MM.1S (cell line): ENCODE measurements at regions not wholly inside any gene's neighbourhood (a gene's known extent, or its start where the extent isn't known, plus 50 kb on each side); places are given as distances from the start of the nearest gene placed in this dataset.
"Not testable (repeated sequence)": the region's sequence is repeated elsewhere in the genome, so short reads cannot be mapped to it uniquely, and the experiment has no call there.

Experiments
- DNase-seq: peaks from one replicate; pipeline ENCODE4 v3.0.0-alpha.2; 2015
- H2AFZ ChIP-seq: fragments of 300-600 bp; sonication (generic); 2 replicates; pipeline ENCODE4 v1.6.0; 2016; ENCODE audit warnings: antibody characterized with exemption, low read length
- H3F3A ChIP-seq: fragments of 300-600 bp; sonication (generic); 2 replicates; pipeline ENCODE4 v1.6.1; 2016; ENCODE audit warnings: mild to moderate bottlenecking, antibody characterized with exemption, low read length, moderate library complexity, mixed read lengths; ENCODE audit not compliant: insufficient read depth
- H3K27ac ChIP-seq: fragments of 300-600 bp; sonication (generic); 2 replicates; pipeline ENCODE4 v1.5.1; 2016; ENCODE audit warnings: mild to moderate bottlenecking, low read length
- H3K27me3 ChIP-seq: fragments of 300-600 bp; sonication (generic); replicated peaks from 2 replicates; pipeline ENCODE4 v1.6.0; 2016; ENCODE audit warnings: low read length; ENCODE audit not compliant: insufficient read depth
- H3K36me3 ChIP-seq: fragments of 300-600 bp; sonication (generic); replicated peaks from 2 replicates; pipeline ENCODE4 v1.6.1; 2016; ENCODE audit warnings: mild to moderate bottlenecking, low read length, mixed read lengths; ENCODE audit not compliant: insufficient read depth
- H3K4me1 ChIP-seq: fragments of 300-600 bp; sonication (generic); 2 replicates; pipeline ENCODE4 v1.6.1; 2016; ENCODE audit warnings: low read length, mixed read lengths
- H3K4me2 ChIP-seq: fragments of 300-600 bp; sonication (generic); 2 replicates; pipeline ENCODE4 v1.6.0; 2016; ENCODE audit warnings: low read depth, low read length
- H3K4me3 ChIP-seq: fragments of 300-600 bp; sonication (generic); 2 replicates; pipeline ENCODE4 v1.5.1; 2016; ENCODE audit warnings: low read length, mixed read lengths
- H3K79me2 ChIP-seq: fragments of 300-600 bp; sonication (generic); 2 replicates; pipeline ENCODE4 v1.6.1; 2016; ENCODE audit warnings: mixed run types, low read length, mixed read lengths
- H3K9ac ChIP-seq: fragments of 300-600 bp; sonication (generic); 2 replicates; pipeline ENCODE4 v1.6.1; 2016; ENCODE audit warnings: low read length, mixed read lengths
- H3K9me2 ChIP-seq: fragments of 300-600 bp; sonication (generic); replicated peaks from 2 replicates; pipeline ENCODE4 v1.6.1; 2016; ENCODE audit warnings: mild to moderate bottlenecking, low read length, mixed read lengths; ENCODE audit not compliant: insufficient read depth
- H3K9me3 ChIP-seq: fragments of 300-600 bp; sonication (generic); replicated peaks from 2 replicates; pipeline ENCODE4 v1.6.1; 2016; ENCODE audit warnings: mild to moderate bottlenecking, low read length, mixed read lengths; ENCODE audit not compliant: insufficient read depth
- H4K20me1 ChIP-seq: fragments of 300-600 bp; sonication (generic); 2 replicates; pipeline ENCODE4 v1.6.1; 2016; ENCODE audit warnings: mild to moderate bottlenecking, low read length, moderate library complexity, mixed read lengths; ENCODE audit not compliant: insufficient read depth
- CTCF ChIP-seq: fragments of 300-600 bp; sonication (generic); IDR thresholded peaks from 2 replicates; pipeline ENCODE4 v1.5.1; 2016; ENCODE audit warnings: antibody characterized with exemption, low read length, mixed read lengths
- EZH2 ChIP-seq: fragments of 300-600 bp; sonication (generic); optimal IDR thresholded peaks from 2 replicates; pipeline ENCODE3; 2017; ENCODE audit warnings: low read depth, mild to moderate bottlenecking, antibody characterized with exemption, low read length, mixed read lengths
- EZH2phosphoT487 ChIP-seq: fragments of 300-600 bp; sonication (generic); IDR thresholded peaks from 2 replicates; pipeline ENCODE4 v1.6.1; 2018; ENCODE audit warnings: antibody characterized with exemption, low read length

DNA sequence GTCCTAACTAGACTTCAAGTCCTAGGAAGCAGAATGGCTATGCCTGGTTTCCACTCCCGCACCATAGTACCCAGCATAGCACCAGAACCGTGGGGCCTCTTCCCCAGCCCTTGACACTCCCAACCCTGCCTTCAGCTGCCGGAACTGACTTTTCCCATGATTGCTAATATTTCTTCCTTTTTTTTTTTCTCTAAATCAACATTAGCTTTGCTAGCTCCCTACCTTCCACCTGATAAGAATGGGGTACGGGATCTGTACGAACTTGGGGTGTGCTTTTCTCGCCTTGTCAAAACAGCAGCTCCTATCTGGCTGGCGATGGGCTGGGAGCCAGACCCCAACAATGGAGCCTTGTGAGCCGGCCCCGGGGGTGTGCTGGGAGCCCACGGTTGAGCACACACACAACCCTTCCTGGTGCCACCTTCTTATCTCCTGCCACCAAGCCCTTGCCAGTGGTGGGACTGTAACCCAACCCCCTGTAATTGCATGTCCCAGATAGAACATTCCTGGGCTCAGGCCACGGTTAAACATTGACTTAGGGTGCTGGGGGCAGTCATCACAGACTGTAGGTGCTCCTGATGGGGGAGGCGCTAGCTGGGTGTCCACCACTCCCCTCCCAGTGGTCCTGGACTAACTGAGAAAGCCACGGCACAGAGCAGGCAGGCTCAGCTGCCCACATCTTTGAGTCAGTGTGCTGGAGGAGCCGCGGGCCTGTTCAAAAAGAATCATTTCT is 213.0 kb upstream of the HAAO start:
- Histone ChIP-seq H3K9ac (no peak overlapping the region), H3K9me2 (no peaks in the 10 kb centered on the region), H3K79me2 (no peaks in the 10 kb centered on the region), H3K4me2 (no peak overlapping the region), H4K20me1 (no peaks in the 10 kb centered on the region), H3K4me1 (no peaks in the 10 kb centered on the region), H3K36me3 (no peaks in the 10 kb centered on the region), H2AFZ (no peak overlapping the region), H3K9me3 (no peaks in the 10 kb centered on the region), H3F3A (no peaks in the 10 kb centered on the region), H3K27ac (no peak overlapping the region), H3K4me3 (no peak overlapping the region), H3K27me3 (no peaks in the 10 kb centered on the region)
- DNase-seq: no peak
- no peak for TF ChIP-seq CTCF
- TF ChIP-seq EZH2phosphoT487: no peak
- TF ChIP-seq EZH2: no peak

DNA sequence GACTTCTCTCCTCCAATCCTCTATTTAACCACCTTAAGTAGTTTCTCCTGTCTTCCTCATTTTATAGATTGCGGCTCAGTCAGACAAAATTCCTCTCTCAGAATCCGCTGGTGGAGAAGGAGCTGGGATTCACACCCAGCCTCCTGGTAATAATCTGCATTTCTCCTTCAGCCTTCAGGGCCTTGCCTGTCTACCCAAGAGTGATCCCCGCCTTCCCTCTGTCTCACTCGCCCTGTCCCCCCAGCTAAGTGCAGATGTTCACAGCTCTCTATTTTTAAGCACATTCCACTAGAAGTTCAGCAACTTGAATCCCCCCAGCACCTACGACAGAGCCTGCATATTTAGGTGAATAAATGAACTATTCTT is 212.5 kb upstream of the HAAO start:
- no peak for TF ChIP-seq EZH2
- no peak for TF ChIP-seq EZH2phosphoT487
- TF ChIP-seq CTCF: no peak
- no peaks in the 10 kb centered on the region for H4K20me1 ChIP-seq
- no peak overlapping the region for H3K4me3 ChIP-seq
- no peaks in the 10 kb centered on the region for H3K79me2 ChIP-seq
- no peak for DNase-seq
- H3K9me2 ChIP-seq: no peaks in the 10 kb centered on the region
- no peak overlapping the region for H3K27ac ChIP-seq
- no peak overlapping the region for H3K9ac ChIP-seq
- no peaks in the 10 kb centered on the region for H3K27me3 ChIP-seq
- H3K9me3 ChIP-seq: no peaks in the 10 kb centered on the region
- no peak overlapping the region for H3K4me2 ChIP-seq
- no peaks in the 10 kb centered on the region for H3K36me3 ChIP-seq
- H3K4me1 ChIP-seq: no peaks in the 10 kb centered on the region
- no peaks in the 10 kb centered on the region for H3F3A ChIP-seq
- H2AFZ ChIP-seq: no peak overlapping the region

DNA sequence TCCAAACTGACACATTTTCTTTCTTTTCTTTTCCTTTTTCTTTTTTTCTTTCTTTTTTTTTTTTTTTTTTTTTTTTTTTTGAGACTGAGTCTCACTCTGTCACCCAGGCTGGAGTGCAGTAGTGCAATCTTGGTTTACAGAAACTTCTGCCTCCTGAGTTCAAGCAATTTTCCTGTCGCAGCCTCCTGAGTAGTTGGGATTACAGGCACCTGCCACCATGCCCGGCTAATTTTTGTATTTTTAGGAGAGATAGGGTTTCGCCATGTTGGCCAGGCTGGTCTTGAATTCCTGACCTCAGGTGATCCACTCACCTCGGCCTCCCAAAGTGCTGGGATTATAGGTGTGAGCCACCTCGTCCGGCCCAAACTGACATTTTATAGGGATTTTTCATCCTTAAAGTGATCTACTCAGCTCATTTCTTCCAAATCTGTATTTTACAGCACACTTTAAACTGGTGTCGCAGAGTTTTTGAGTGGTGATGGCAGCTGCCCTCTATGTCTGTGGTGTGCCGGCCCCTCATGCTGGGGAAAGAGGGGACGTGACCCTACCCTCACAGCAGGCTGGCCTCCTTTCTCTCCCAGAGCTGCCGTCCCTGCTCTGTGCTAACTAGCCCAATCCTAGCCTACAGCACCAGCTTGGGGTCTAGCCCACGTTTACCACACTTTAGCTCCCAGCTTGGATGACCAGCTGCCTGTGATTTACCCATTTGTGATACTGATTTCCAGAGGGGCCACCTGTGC is 211.9 kb upstream of the HAAO start:
- H3K9me3 ChIP-seq, H3K4me1 ChIP-seq, H3K4me2 ChIP-seq, H3K36me3 ChIP-seq, H3K27ac ChIP-seq, DNase-seq, H3F3A ChIP-seq, H2AFZ ChIP-seq, H3K9ac ChIP-seq, H3K27me3 ChIP-seq, H3K79me2 ChIP-seq, H3K4me3 ChIP-seq, H3K9me2 ChIP-seq, H4K20me1 ChIP-seq: not testable (repeated sequence)

GRCh38 chr2:43003702-43004101 is 211.3 kb upstream of the HAAO start:
- H3K4me1 ChIP-seq: no peaks in the 10 kb centered on the region

More at GRCh38 chr2:43003702-43004101, 211.3 kb upstream of the HAAO start:
- no peak overlapping the region for H3K4me2 ChIP-seq
- TF ChIP-seq CTCF (no peak), EZH2 (no peak), EZH2phosphoT487 (no peak)
- no peaks in the 10 kb centered on the region for H3K9me2 ChIP-seq
- H2AFZ ChIP-seq: no peak overlapping the region
- H3K4me3 ChIP-seq: no peak overlapping the region
- H3K27me3 ChIP-seq: no peaks in the 10 kb centered on the region
- no peak overlapping the region for H3K27ac ChIP-seq
- H3K9me3 ChIP-seq: no peaks in the 10 kb centered on the region
- no peaks in the 10 kb centered on the region for H4K20me1 ChIP-seq
- no peaks in the 10 kb centered on the region for H3F3A ChIP-seq
- H3K9ac ChIP-seq: no peak overlapping the region
- no peaks in the 10 kb centered on the region for H3K79me2 ChIP-seq
- no peaks in the 10 kb centered on the region for H3K36me3 ChIP-seq
- DNase-seq: no peak
